Astrocyte (in vitro differentiated cells and primary cell): ENCODE measurements at regions not wholly inside any gene's neighbourhood (a gene's known extent, or its start where the extent isn't known, plus 50 kb on each side); places are given as distances from the start of the nearest gene placed in this dataset.

Source experiments
- DNase-seq: peaks from one replicate; pipeline ENCODE4 v3.0.0-alpha.2; 2010; ENCODE audit warnings: low read depth
- FAIRE-seq: peaks from 2 replicates; lab custom pipeline; 2011; peaks lifted over from hg19 to GRCh38; lab: Jason Lieb, UNC
- H2AFZ ChIP-seq: 2 replicates; pipeline ENCODE4 v1.6.0; 2012; ENCODE audit warnings: low read depth, low read length, inconsistent platforms
- H3K27ac ChIP-seq: 2 replicates; pipeline ENCODE4 v1.5.1; 2011; ENCODE audit warnings: low read depth, low read length, inconsistent platforms
- H3K27me3 ChIP-seq: 2 replicates; pipeline ENCODE4 v1.6.0; 2011; ENCODE audit warnings: low read length, inconsistent platforms; ENCODE audit not compliant: insufficient read depth
- H3K36me3 ChIP-seq: 2 replicates; pipeline ENCODE4 v1.5.1; 2011; ENCODE audit warnings: low read length, inconsistent platforms; ENCODE audit not compliant: insufficient read depth
- H3K4me1 ChIP-seq: 2 replicates; pipeline ENCODE4 v1.5.1; 2011; ENCODE audit warnings: low read length, inconsistent platforms; ENCODE audit not compliant: insufficient read depth
- H3K4me2 ChIP-seq: 2 replicates; pipeline ENCODE4 v1.6.0; 2012; ENCODE audit warnings: low read length, inconsistent platforms
- H3K4me3 ChIP-seq: 2 replicates; pipeline ENCODE4 v1.5.1; 2011; ENCODE audit warnings: low read depth, mild to moderate bottlenecking, low read length, inconsistent platforms; ENCODE audit not compliant: insufficient read depth
- H3K79me2 ChIP-seq: 2 replicates; pipeline ENCODE4 v1.6.0; 2012; ENCODE audit warnings: mild to moderate bottlenecking, low read length, inconsistent platforms; ENCODE audit not compliant: insufficient read depth
- H3K9ac ChIP-seq: 2 replicates; pipeline ENCODE4 v1.6.0; 2012; ENCODE audit warnings: mild to moderate bottlenecking, low read length, inconsistent platforms
- H3K9me3 ChIP-seq: 2 replicates; pipeline ENCODE4 v1.5.1; 2012; ENCODE audit warnings: low read depth, mild to moderate bottlenecking, low read length, inconsistent platforms; ENCODE audit not compliant: insufficient read depth
- H4K20me1 ChIP-seq: 2 replicates; pipeline ENCODE4 v1.6.0; 2012; ENCODE audit warnings: low read length, inconsistent platforms; ENCODE audit not compliant: insufficient read depth
- H3K27ac Mint-ChIP-seq: one replicate; pipeline ENCODE4 v1.8.0; 2021; ENCODE audit warnings: mild to moderate bottlenecking, mixed read lengths; ENCODE audit not compliant: unreplicated experiment
- H3K27me3 Mint-ChIP-seq: one replicate; pipeline ENCODE4 v1.8.0; 2021; ENCODE audit warnings: low read depth, mixed read lengths; ENCODE audit not compliant: unreplicated experiment
- H3K36me3 Mint-ChIP-seq: one replicate; pipeline ENCODE4 v1.8.0; 2021; ENCODE audit warnings: low read depth, mixed read lengths; ENCODE audit not compliant: unreplicated experiment
- H3K4me1 Mint-ChIP-seq: one replicate; pipeline ENCODE4 v1.8.0; 2021; ENCODE audit warnings: low read depth, mixed read lengths; ENCODE audit not compliant: unreplicated experiment
- H3K4me3 Mint-ChIP-seq: one replicate; pipeline ENCODE4 v1.8.0; 2021; ENCODE audit warnings: mild to moderate bottlenecking, moderate library complexity, mixed read lengths; ENCODE audit not compliant: unreplicated experiment
- H3K9me3 Mint-ChIP-seq: one replicate; pipeline ENCODE4 v1.8.0; 2021; ENCODE audit warnings: mild to moderate bottlenecking, mixed read lengths; ENCODE audit not compliant: unreplicated experiment
- EZH2 ChIP-seq: IDR thresholded peaks from 2 replicates; pipeline ENCODE4 v1.6.1; 2012; ENCODE audit warnings: mild to moderate bottlenecking, low read length, inconsistent platforms; ENCODE audit not compliant: insufficient read depth
- TF ChIP-seq, protein P1 (sequence below): IDR thresholded peaks from 2 replicates; pipeline ENCODE4 v1.5.1; 2011; ENCODE audit warnings: low read depth, mild to moderate bottlenecking, inconsistent platforms, low read length, moderate library complexity; ENCODE audit not compliant: insufficient read depth

- Mint-ChIP-seq H3K27ac (no peak overlapping the region), H3K9me3 (no peaks in the 10 kb centered on the region), H3K4me3 (no peak overlapping the region), H3K27me3 (peaks cover 2% of the 10 kb centered on the region), H3K36me3 (no peaks in the 10 kb centered on the region), H3K4me1 (peaks cover 17% of the 10 kb centered on the region)
- H3K4me3 ChIP-seq, result no peak overlapping the region
- no peaks in the 10 kb centered on the region for H3K9me3 ChIP-seq
- TF ChIP-seq EZH2, result no peak
- TF ChIP-seq, protein P1, sequence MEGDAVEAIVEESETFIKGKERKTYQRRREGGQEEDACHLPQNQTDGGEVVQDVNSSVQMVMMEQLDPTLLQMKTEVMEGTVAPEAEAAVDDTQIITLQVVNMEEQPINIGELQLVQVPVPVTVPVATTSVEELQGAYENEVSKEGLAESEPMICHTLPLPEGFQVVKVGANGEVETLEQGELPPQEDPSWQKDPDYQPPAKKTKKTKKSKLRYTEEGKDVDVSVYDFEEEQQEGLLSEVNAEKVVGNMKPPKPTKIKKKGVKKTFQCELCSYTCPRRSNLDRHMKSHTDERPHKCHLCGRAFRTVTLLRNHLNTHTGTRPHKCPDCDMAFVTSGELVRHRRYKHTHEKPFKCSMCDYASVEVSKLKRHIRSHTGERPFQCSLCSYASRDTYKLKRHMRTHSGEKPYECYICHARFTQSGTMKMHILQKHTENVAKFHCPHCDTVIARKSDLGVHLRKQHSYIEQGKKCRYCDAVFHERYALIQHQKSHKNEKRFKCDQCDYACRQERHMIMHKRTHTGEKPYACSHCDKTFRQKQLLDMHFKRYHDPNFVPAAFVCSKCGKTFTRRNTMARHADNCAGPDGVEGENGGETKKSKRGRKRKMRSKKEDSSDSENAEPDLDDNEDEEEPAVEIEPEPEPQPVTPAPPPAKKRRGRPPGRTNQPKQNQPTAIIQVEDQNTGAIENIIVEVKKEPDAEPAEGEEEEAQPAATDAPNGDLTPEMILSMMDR, result no peak
- H3K27ac ChIP-seq, result no peak overlapping the region
- H3K9ac ChIP-seq, result no peak overlapping the region
- no peak overlapping the region for H2AFZ ChIP-seq
- no peak overlapping the region for H3K4me2 ChIP-seq
- no peaks in the 10 kb centered on the region for H3K79me2 ChIP-seq
- no peaks in the 10 kb centered on the region for H3K36me3 ChIP-seq
- FAIRE-seq (no peak), DNase-seq (no peak)
- peaks cover 9% of the 10 kb centered on the region for H3K4me1 ChIP-seq
- H3K27me3 ChIP-seq, result peaks cover 3% of the 10 kb centered on the region
- no peaks in the 10 kb centered on the region for H4K20me1 ChIP-seq
Observed at GRCh38 chr11:91952056-91952455, 272.6 kb upstream of the FAT3 start.

GRCh38 chr11:91947215-91947820, 277.3 kb upstream of the FAT3 start:
- Mint-ChIP-seq H3K4me1 (peaks cover 29% of the 10 kb centered on the region), H3K9me3 (no peaks in the 10 kb centered on the region), H3K27ac (peak overlapping the region; percentile 44), H3K4me3 (no peak overlapping the region), H3K27me3 (peaks cover 2% of the 10 kb centered on the region), H3K36me3 (no peaks in the 10 kb centered on the region)
- FAIRE-seq (no peak), DNase-seq (peak; percentile 83)
- peak overlapping the region; percentile 19 for H3K27ac ChIP-seq
- H3K36me3 ChIP-seq, result no peaks in the 10 kb centered on the region
- no peaks in the 10 kb centered on the region for H3K79me2 ChIP-seq
- H3K4me3 ChIP-seq, result no peak overlapping the region
- no peaks in the 10 kb centered on the region for H4K20me1 ChIP-seq
- H3K9ac ChIP-seq, result peak overlapping the region; percentile 50
- peaks cover 3% of the 10 kb centered on the region for H3K27me3 ChIP-seq
- H3K4me2 ChIP-seq, result peak overlapping the region; percentile 14
- TF ChIP-seq, protein P1, result no peak
- TF ChIP-seq EZH2, result no peak
- no peaks in the 10 kb centered on the region for H3K9me3 ChIP-seq
- no peak overlapping the region for H2AFZ ChIP-seq
- H3K4me1 ChIP-seq, result peaks cover 13% of the 10 kb centered on the region

GRCh38 chr11:91946397-91946951, 278.1 kb upstream of the FAT3 start:
- H2AFZ ChIP-seq, result no peak overlapping the region
- H3K27me3 ChIP-seq, result peaks cover 3% of the 10 kb centered on the region
- TF ChIP-seq, protein P1, result no peak
- TF ChIP-seq EZH2, result no peak
- peaks cover 13% of the 10 kb centered on the region for H3K4me1 ChIP-seq
- FAIRE-seq (no peak), DNase-seq (peak; percentile 42)
- H3K4me3 ChIP-seq, result no peak overlapping the region
- H4K20me1 ChIP-seq, result no peaks in the 10 kb centered on the region
- no peaks in the 10 kb centered on the region for H3K9me3 ChIP-seq
- Mint-ChIP-seq H3K27me3 (peaks cover 2% of the 10 kb centered on the region), H3K4me3 (no peak overlapping the region), H3K9me3 (no peaks in the 10 kb centered on the region), H3K4me1 (peaks cover 29% of the 10 kb centered on the region), H3K27ac (peak overlapping the region; percentile 44), H3K36me3 (no peaks in the 10 kb centered on the region)
- H3K79me2 ChIP-seq, result no peaks in the 10 kb centered on the region
- no peaks in the 10 kb centered on the region for H3K36me3 ChIP-seq
- H3K9ac ChIP-seq, result no peak overlapping the region
- peak overlapping the region; percentile 9 for H3K27ac ChIP-seq
- H3K4me2 ChIP-seq, result peak overlapping the region; percentile 14
